OCI-LY1 (cell line): ENCODE measurements at regions not wholly inside any gene's neighbourhood (a gene's known extent, or its start where the extent isn't known, plus 50 kb on each side); places are given as distances from the start of the nearest gene placed in this dataset.

ENCODE experiments used
- EZH2 ChIP-seq: fragments of 200-600 bp; sonication (generic), shearing (Covaris generic); IDR thresholded peaks from 2 replicates; pipeline ENCODE4 v1.8.0; 2017; ENCODE audit warnings: borderline replicate concordance, mixed run types, mild to moderate bottlenecking, antibody characterized with exemption, low read length, moderate library complexity, mixed read lengths
- TF ChIP-seq, protein P1 (sequence below): fragments of 200-600 bp; sonication (generic), shearing (Covaris generic); IDR thresholded peaks from 2 replicates; pipeline ENCODE4 v1.5.1; 2017; ENCODE audit warnings: mild to moderate bottlenecking, antibody characterized with exemption, low read length, moderate library complexity, mixed read lengths

DNA sequence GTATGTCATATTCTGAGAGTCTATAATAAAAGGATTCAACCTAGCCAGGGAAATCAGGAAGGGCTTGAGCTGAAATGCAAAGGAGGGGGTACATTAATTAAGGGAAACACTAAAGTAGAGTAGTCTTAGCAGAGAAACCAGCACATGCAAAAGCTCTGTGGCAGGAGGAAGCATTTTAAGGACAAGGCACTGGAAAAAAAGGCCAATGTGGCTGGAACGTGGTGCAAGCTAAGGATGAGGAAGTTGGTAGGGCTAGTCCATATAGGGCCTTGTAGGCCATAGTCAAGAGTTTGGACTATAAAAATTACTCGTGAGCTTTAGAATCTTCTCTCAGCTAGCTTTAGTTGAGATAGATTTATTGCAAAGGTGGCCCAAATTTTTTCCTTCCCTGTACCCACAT lies 75.2 kb upstream of the TOP1 start:
- TF ChIP-seq, protein P1, sequence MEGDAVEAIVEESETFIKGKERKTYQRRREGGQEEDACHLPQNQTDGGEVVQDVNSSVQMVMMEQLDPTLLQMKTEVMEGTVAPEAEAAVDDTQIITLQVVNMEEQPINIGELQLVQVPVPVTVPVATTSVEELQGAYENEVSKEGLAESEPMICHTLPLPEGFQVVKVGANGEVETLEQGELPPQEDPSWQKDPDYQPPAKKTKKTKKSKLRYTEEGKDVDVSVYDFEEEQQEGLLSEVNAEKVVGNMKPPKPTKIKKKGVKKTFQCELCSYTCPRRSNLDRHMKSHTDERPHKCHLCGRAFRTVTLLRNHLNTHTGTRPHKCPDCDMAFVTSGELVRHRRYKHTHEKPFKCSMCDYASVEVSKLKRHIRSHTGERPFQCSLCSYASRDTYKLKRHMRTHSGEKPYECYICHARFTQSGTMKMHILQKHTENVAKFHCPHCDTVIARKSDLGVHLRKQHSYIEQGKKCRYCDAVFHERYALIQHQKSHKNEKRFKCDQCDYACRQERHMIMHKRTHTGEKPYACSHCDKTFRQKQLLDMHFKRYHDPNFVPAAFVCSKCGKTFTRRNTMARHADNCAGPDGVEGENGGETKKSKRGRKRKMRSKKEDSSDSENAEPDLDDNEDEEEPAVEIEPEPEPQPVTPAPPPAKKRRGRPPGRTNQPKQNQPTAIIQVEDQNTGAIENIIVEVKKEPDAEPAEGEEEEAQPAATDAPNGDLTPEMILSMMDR: no peak
- TF ChIP-seq EZH2: no peak
